SK-N-MC (cell line): ENCODE measurements at regions not wholly inside any gene's neighbourhood (a gene's known extent, or its start where the extent isn't known, plus 50 kb on each side); places are given as distances from the start of the nearest gene placed in this dataset.

Source experiments
- EZH2 ChIP-seq: fragments of 200-600 bp; sonication (generic); IDR thresholded peaks from one replicate; pipeline ENCODE4 v1.6.1; 2017; ENCODE audit warnings: antibody characterized with exemption
- POLR2AphosphoS5 ChIP-seq: IDR thresholded peaks from 2 replicates; pipeline ENCODE4 v1.6.1; 2012; ENCODE audit warnings: mild to moderate bottlenecking, low read depth, low read length, borderline replicate concordance

DNA sequence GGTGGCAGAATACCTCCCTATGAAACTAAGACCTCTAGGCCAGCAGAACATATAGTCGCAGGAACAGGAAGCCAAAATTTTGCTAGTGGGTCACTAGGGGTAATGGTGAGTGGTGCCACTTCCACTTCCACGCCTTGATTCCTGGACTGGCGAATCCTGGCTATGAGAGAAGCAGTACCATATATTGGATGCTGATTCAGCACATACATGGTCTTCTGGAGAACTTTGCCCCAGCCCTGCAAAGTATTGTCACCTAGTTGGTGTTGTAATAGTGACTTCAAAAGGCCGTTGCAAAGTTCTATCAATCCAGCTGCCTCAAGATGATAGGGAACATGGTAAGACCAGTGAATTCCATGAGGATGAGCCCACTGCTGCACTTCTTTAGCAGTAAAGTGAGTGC, 769.8 kb upstream of the GYPC start:
- TF ChIP-seq POLR2AphosphoS5 (no peak), EZH2 (no peak)
